Type B pancreatic cell (in vitro differentiated cells): ENCODE measurements at regions not wholly inside any gene's neighbourhood (a gene's known extent, or its start where the extent isn't known, plus 50 kb on each side); places are given as distances from the start of the nearest gene placed in this dataset.

Experiments used
- DNase-seq: peaks from one replicate; pipeline ENCODE4 v3.0.0; 2021; ENCODE audit warnings: mixed read lengths; ENCODE audit not compliant: unreplicated experiment; ENCODE audit errors: extremely low spot score
- H3K27ac Mint-ChIP-seq: 2 replicates; pipeline ENCODE4 v1.8.0; 2021; ENCODE audit warnings: mild to moderate bottlenecking, mixed read lengths
- H3K27me3 Mint-ChIP-seq: 2 replicates; pipeline ENCODE4 v1.8.0; 2021; ENCODE audit warnings: mixed read lengths
- H3K36me3 Mint-ChIP-seq: 2 replicates; pipeline ENCODE4 v1.8.0; 2021; ENCODE audit warnings: mixed read lengths
- H3K4me1 Mint-ChIP-seq: one replicate; pipeline ENCODE4 v1.8.0; 2021; ENCODE audit warnings: mixed read lengths; ENCODE audit not compliant: unreplicated experiment
- H3K4me3 Mint-ChIP-seq: 2 replicates; pipeline ENCODE4 v1.8.0; 2021; ENCODE audit warnings: mild to moderate bottlenecking, mixed read lengths
- H3K9me3 Mint-ChIP-seq: 2 replicates; pipeline ENCODE4 v1.8.0; 2021; ENCODE audit warnings: mixed read lengths
- CTCF ChIP-seq: fragments of 200-600 bp; sonication (generic); conservative IDR thresholded peaks from 2 replicates; pipeline ENCODE4 v1.5.0; 2021; ENCODE audit warnings: antibody characterized with exemption, mild to moderate bottlenecking

GRCh38 chr16:86932130-86932982 is 354.0 kb downstream of the FOXL1 start:
- no peak overlapping the region for H3K4me3 Mint-ChIP-seq
- H3K36me3 Mint-ChIP-seq = no peaks in the 10 kb centered on the region
- H3K9me3 Mint-ChIP-seq = peaks cover 9% of the 10 kb centered on the region
- no peak for TF ChIP-seq CTCF
- H3K27ac Mint-ChIP-seq = no peak overlapping the region
- peaks cover 25% of the 10 kb centered on the region for H3K4me1 Mint-ChIP-seq
- peaks cover 53% of the 10 kb centered on the region for H3K27me3 Mint-ChIP-seq
- no peak for DNase-seq

- Mint-ChIP-seq H3K27me3 (peaks cover 46% of the 10 kb centered on the region), H3K4me3 (no peak overlapping the region), H3K27ac (no peak overlapping the region), H3K36me3 (peaks cover under 1% of the 10 kb centered on the region), H3K9me3 (peaks cover 10% of the 10 kb centered on the region), H3K4me1 (peaks cover 14% of the 10 kb centered on the region)
- no peak for TF ChIP-seq CTCF
- no peak for DNase-seq
Observed at GRCh38 chr16:86934581-86935375, 356.4 kb downstream of the FOXL1 start.

- H3K27ac Mint-ChIP-seq = no peak overlapping the region
- TF ChIP-seq CTCF = no peak
- peaks cover 24% of the 10 kb centered on the region for H3K9me3 Mint-ChIP-seq
- H3K4me3 Mint-ChIP-seq = no peak overlapping the region
- H3K36me3 Mint-ChIP-seq = peaks cover 5% of the 10 kb centered on the region
- H3K4me1 Mint-ChIP-seq = peaks cover 28% of the 10 kb centered on the region
- peaks cover 58% of the 10 kb centered on the region for H3K27me3 Mint-ChIP-seq
- DNase-seq = no peak
Observed at GRCh38 chr16:86939609-86940008, 361.3 kb downstream of the FOXL1 start.

GRCh38 chr16:86941731-86942130 is 363.4 kb downstream of the FOXL1 start:
- DNase-seq = no peak
- peaks cover 20% of the 10 kb centered on the region for H3K9me3 Mint-ChIP-seq
- H3K27me3 Mint-ChIP-seq = peaks cover 50% of the 10 kb centered on the region
- peaks cover 15% of the 10 kb centered on the region for H3K4me1 Mint-ChIP-seq
- no peak overlapping the region for H3K27ac Mint-ChIP-seq
- no peak for TF ChIP-seq CTCF
- no peak overlapping the region for H3K4me3 Mint-ChIP-seq
- peaks cover 5% of the 10 kb centered on the region for H3K36me3 Mint-ChIP-seq

GRCh38 chr16:86942151-86943051 is 364.1 kb downstream of the FOXL1 start:
- Mint-ChIP-seq H3K36me3 (peaks cover 5% of the 10 kb centered on the region), H3K9me3 (peaks cover 15% of the 10 kb centered on the region), H3K27me3 (peaks cover 49% of the 10 kb centered on the region), H3K27ac (no peak overlapping the region), H3K4me3 (peak overlapping the region; percentile 3), H3K4me1 (peaks cover 15% of the 10 kb centered on the region)
- TF ChIP-seq CTCF = no peak
- no peak for DNase-seq
